Activated CD4-positive, alpha-beta T cell treated with anti-CD3 and anti-CD28 coated beads, Interleukin-2, amount 50 U/mL, for 48 hours (primary cell): ENCODE measurements at regions not wholly inside any gene's neighbourhood (a gene's known extent, or its start where the extent isn't known, plus 50 kb on each side); places are given as distances from the start of the nearest gene placed in this dataset.

Experiments
- DNase-seq, 2 experiments: peaks; one replicate each; pipeline ENCODE4 v3.0.0-alpha.2; 2020

- no peak for DNase-seq
Measured at GRCh38 chr2:220241423-220241822, 614.0 kb downstream of the SLC4A3 start.

- no peak for DNase-seq
Measured at GRCh38 chr2:220243571-220243970, 616.1 kb downstream of the SLC4A3 start.

GRCh38 chr2:220246386-220246785, 619.0 kb downstream of the SLC4A3 start:
- DNase-seq = no peak

DNA sequence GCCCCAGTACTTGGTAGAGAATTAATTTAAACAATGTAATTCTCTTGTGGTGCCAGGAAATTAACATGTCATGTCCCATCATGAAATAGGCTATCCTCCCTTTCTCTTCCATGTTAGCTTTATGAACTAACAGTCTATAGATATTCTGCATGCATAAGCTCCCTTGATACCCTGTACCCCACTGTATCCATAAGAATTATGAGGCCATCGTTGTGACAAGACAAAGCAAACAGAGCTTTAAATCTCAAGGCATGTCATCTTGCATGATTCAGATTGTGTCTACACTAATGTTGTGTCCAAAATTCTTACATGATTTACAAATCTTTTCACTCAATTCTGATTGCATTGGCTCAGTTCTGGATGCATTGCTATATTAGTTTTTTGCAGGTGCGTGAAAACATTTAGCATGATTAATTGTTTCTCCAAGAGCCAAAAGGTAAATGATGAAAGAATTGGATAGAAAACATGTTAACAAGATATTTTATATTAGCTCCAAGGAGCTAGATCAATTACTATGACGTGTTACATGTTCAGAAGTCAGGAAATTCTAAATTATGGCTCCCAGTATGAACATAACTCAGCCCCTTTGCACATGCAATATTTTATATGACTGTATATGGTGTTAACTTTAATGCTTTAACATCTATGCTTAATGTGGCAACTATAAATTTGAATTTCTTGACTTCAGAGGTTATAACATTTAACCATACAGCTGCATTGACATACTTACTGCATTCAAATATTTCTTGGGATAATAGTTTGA, 620.3 kb downstream of the SLC4A3 start:
- DNase-seq = no peak

DNA sequence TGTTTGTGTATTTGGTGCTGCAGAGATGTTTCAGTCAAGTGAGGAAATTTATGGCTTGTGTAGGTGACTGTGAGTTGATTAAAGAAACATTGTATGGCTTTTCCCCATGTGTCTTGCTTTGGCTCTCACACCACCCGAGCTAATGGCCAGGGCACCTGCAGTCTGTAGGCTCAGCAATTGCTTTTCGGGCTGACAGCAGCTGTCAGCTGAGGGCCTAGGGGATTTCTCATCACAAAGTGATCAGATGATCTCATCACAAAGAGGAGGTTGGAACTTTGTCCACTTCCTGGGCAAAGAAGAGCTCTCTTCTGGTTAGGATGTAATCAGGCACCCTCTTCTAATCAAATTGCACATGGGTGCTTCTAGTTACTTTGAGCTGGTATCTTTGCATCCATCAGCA, 632.2 kb downstream of the SLC4A3 start:
- DNase-seq = no peak

GRCh38 chr2:220263300-220263699, 635.9 kb downstream of the SLC4A3 start:
- DNase-seq = no peak

DNA sequence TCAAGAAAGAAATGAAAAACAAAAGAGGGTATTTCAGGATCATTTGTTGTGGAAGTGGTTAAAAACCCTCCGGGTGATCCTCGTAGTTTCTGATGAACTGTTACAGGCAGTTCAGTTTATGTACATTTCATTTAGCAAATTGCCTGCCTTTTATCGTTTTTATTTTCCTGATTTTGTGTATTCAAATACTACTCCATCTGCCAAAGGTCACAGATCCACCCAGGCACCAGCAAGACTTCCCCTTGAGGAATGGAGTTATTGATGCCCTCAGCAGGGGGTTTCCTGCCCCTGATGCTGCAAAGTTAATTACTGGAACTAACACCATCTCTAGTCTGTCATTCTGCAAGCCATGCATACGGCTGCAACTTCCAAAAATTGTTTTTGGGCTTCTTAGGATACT, 641.9 kb downstream of the SLC4A3 start:
- no peak for DNase-seq

DNA sequence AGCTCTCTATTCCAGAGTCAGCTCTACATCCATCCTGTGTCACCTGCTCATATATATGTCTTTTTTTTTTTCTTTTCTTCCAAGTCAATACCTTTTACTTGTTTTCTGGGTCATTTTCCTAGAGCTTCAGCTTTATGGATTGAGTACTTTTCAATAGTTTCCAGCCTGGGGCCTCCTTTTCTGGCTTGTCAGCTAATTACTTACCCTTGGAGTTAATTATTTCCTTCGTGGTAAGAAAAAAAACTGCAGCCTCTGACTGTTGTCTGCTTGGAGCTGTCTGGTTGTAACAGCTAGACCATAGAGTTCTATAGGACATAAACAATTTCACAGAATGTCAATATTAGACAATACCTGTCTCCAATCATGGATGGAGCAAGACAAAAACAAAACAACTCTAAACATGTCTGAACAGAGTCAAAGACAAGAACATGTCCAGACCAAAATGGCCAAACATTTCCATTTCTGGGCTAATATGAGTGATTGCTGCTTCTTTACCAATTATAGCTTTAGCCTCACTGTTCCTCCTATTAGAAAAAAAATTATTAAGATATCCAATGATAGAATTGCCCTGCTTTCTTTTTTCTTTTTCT, 643.1 kb downstream of the SLC4A3 start:
- DNase-seq = no peak

- DNase-seq = no peak
Measured at GRCh38 chr2:220272656-220273055, 645.2 kb downstream of the SLC4A3 start.

GRCh38 chr2:220273082-220273481, 645.7 kb downstream of the SLC4A3 start:
- no peak for DNase-seq

DNA sequence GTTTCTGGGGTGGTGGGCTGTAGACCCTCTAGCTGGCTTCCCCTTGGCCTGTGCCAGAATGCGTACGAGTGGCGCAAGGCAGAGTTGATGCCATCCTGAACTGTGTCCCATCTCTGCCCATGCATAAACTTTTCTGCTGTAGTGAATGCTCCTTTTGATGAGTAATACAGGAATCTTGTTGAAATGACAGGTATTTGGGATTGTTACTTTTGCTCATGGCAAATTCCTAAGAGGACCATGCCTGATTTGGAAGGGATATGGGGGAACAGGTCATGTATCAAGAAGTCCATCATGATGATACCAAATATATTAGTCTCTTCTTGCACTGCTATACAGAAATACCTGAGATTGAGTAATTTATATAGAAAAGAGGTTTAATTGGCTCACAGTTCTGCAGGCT, 648.0 kb downstream of the SLC4A3 start:
- DNase-seq = no peak

DNA sequence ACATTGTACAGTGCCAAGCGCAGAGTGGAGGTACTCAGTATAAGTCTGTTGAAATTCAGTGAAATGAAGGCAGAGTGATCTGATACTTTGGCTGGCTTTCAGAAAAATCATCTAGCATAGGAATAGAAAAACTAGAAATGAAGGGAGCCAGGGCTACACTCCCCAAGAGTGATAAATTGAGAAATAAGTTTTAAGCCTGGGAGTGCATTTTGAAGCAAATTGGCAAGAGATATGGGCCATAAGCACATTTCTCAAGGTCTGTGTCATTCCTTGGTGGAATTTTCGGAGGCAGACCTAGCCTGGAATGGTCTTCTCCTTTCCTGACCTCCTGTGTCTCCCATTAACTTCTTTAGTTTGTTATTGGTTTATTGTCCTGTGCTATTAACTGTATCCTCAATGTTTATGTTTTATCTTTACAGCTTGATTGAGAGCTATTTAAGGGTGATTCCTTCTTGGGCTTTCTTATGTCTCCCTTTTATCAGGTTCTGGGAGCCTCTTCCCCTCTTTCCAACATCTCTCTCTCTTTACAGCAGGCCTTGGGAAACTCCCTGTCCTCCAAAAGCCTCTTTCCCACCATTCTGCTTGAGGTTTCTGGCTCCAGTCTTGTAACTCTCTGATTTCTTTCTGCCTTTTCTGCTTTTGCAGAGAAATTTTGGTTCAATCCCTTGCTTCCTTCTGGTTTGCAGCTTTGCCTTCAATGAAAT, 649.5 kb downstream of the SLC4A3 start:
- DNase-seq = no peak

- no peak for DNase-seq
Measured at GRCh38 chr2:220277445-220277975, 650.1 kb downstream of the SLC4A3 start.

- no peak for DNase-seq
Measured at GRCh38 chr2:220278022-220278421, 650.6 kb downstream of the SLC4A3 start.

- DNase-seq = no peak
Measured at GRCh38 chr2:220279372-220279771, 651.9 kb downstream of the SLC4A3 start.

DNA sequence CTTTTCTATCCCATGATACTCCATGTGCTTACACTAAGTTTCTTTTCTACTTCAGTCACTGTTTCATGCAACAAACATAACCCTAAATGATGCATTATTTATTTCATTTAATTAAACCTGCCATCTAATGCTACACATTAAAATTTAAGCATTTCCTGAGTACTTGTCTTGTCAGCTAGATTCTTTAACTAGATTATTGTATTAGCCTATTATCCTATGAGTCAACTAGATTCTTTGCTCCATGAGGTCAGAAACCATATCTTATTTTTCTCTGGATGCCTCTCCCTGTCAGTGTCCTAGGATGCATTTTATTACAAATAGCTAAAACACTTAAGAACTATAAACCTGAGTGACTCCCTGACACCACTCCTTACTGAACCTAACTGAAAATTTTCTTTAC, 652.4 kb downstream of the SLC4A3 start:
- no peak for DNase-seq

GRCh38 chr2:220280736-220281135, 653.3 kb downstream of the SLC4A3 start:
- no peak for DNase-seq

DNA sequence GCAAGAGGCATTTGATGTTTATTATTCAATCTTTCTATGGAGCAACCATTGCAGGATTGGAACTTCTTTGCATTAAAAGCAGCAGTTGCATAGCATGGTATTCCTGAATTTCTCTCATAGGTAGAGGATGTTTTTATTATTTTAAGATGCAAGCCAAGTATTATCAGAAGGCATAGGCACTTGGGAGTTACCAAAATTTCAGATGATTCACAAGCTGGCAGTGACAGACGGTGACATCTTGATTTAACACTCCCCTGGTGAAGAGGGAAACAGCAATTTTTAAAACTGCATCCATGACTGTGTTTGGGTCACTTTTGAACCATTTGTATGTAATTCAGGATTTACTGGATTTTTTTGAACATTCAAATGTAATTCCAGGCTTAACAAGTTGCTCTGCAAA, 654.3 kb downstream of the SLC4A3 start:
- no peak for DNase-seq

- no peak for DNase-seq
Measured at GRCh38 chr2:220282236-220282635, 654.8 kb downstream of the SLC4A3 start.

- no peak for DNase-seq
Measured at GRCh38 chr2:220293966-220294365, 666.5 kb downstream of the SLC4A3 start.

- no peak for DNase-seq
Measured at GRCh38 chr2:220296174-220296573, 668.7 kb downstream of the SLC4A3 start.

DNA sequence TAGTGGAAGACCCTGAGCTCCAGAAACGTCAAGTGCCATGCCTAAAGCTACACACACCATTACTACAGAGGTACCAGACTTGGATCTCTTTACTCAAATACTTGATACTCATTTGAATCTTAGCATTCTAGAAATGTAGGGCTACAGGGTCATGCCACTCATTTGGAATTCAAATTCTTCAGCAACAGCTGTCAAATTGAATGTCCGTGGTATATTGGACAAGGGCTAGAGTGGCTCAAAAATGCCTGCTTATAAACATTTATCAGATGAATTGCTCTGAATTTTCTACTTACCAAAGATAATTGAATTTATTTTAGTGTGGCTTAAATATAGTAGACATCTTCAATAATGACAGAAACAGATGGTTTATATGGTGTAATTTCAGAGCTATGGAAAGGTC, 669.7 kb downstream of the SLC4A3 start:
- DNase-seq = no peak

DNA sequence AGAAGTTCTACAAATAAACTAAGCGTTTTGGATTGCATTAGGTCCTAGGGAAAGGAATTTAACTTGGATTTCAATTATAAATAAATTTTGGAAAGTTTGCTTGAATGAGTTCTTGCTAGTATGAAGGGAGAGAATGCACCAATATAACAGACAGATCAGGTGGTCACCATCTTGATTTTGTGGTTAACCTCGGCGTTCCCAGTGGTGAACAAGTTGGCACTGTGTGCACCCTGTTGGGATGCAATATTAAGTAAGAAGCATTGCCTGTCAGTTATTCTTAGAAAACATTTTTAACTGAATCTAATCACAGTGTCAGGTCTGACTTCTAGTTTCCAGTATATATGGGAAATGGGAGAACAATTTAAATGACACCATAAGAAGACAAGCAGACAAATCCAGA, 673.4 kb downstream of the SLC4A3 start:
- no peak for DNase-seq

- no peak for DNase-seq
Measured at GRCh38 chr2:220302756-220303155, 675.3 kb downstream of the SLC4A3 start.
